Tibial artery (tissue), 4 donors: ENCODE measurements at regions not wholly inside any gene's neighbourhood (a gene's known extent, or its start where the extent isn't known, plus 50 kb on each side); places are given as distances from the start of the nearest gene placed in this dataset.
"Not testable (repeated sequence)": the region's sequence is repeated elsewhere in the genome, so short reads cannot be mapped to it uniquely, and the experiment has no call there.

Experiments
- DNase-seq, 2 donors: peaks; one replicate each; pipeline ENCODE4 v3.0.0-alpha.2; 2019
- H3K27ac ChIP-seq, 2 donors: fragments of 200-600 bp; sonication (generic) in 1 of 2; 1 replicate in 1 of 2; 2 replicates in 1 of 2; pipeline ENCODE4 v1.5.1; 2018 to 2019; ENCODE audit warnings: mild to moderate bottlenecking in 1 of 2
- H3K27me3 ChIP-seq, 2 donors: fragments of 200-600 bp; sonication (generic) in 1 of 2; one replicate each; pipeline versions ENCODE4 v1.5.1 to v1.6.0; 2016 to 2019
- H3K36me3 ChIP-seq, 3 donors: fragments of 200-600 bp; sonication (generic) in 2 of 3; one replicate each; pipeline ENCODE4 v1.5.1; 2016 to 2019; ENCODE audit warnings: mild to moderate bottlenecking in 2 of 3
- H3K4me1 ChIP-seq, 4 donors: fragments of 200-600 bp; sonication (generic) in 2 of 4; 1 replicate in 3 of 4; 2 replicates in 1 of 4; pipeline ENCODE4 v1.5.1; 2016 to 2019
- H3K4me3 ChIP-seq, 2 donors: fragments of 200-600 bp; sonication (generic) in 1 of 2; 1 replicate in 1 of 2; 2 replicates in 1 of 2; pipeline ENCODE4 v1.5.1; 2018 to 2019; ENCODE audit warnings: mild to moderate bottlenecking in 2 of 2
- H3K9me3 ChIP-seq, 3 donors: fragments of 200-600 bp; sonication (generic) in 1 of 3; one replicate each; pipeline ENCODE4 v1.5.1; 2016 to 2019
- CTCF ChIP-seq, 2 experiments: fragments of 200-600 bp in 1 of 2; fragments of 450-650 bp in 1 of 2; IDR thresholded peaks; one replicate each; pipeline ENCODE4 v1.5.1; 2017 to 2019; ENCODE audit warnings: antibody characterized with exemption in 2 of 2, mild to moderate bottlenecking in 1 of 2, moderate library complexity in 1 of 2
- intact Hi-C: fragments of 100-400 bp; cut with DNase I; formaldehyde crosslinking; loops from one replicate; pipeline ENCODE4 v1.15.0; 2023; ENCODE audit warnings: low total_unique reads

- no peaks in the 10 kb centered on the region for H3K36me3 ChIP-seq
- no peaks in the 10 kb centered on the region for H3K27me3 ChIP-seq
- H3K4me1 ChIP-seq: no peaks in the 10 kb centered on the region
- no peak for TF ChIP-seq CTCF (IDR thresholded peaks at IDR 0.05)
- H3K4me3 ChIP-seq: no peak overlapping the region
- DNase-seq: no peak
- H3K9me3 ChIP-seq: no peaks in the 10 kb centered on the region
- intact Hi-C loops: no loop called here
- H3K27ac ChIP-seq: no peak overlapping the region
Observed at GRCh38 chr14:80304125-80304766, 92.9 kb upstream of the DIO2 start.

GRCh38 chr14:80300351-80300750 is 89.0 kb upstream of the DIO2 start:
- Histone ChIP-seq H3K27me3 (no peaks in the 10 kb centered on the region), H3K36me3 (no peaks in the 10 kb centered on the region), H3K9me3 (no peaks in the 10 kb centered on the region), H3K4me3 (no peak overlapping the region), H3K4me1 (no peaks in the 10 kb centered on the region), H3K27ac (no peak overlapping the region)
- no peak for DNase-seq
- intact Hi-C loops: no loop called here
- TF ChIP-seq CTCF (IDR thresholded peaks at IDR 0.05): no peak

- H3K27me3 ChIP-seq: no peaks in the 10 kb centered on the region
- intact Hi-C loops: no loop called here
- no peak for DNase-seq
- H3K9me3 ChIP-seq: no peaks in the 10 kb centered on the region
- no peak overlapping the region for H3K27ac ChIP-seq
- no peak for TF ChIP-seq CTCF (IDR thresholded peaks at IDR 0.05)
- no peak overlapping the region for H3K4me3 ChIP-seq
- H3K4me1 ChIP-seq: no peaks in the 10 kb centered on the region
- no peaks in the 10 kb centered on the region for H3K36me3 ChIP-seq
Observed at GRCh38 chr14:80298491-80299017, 87.2 kb upstream of the DIO2 start.

GRCh38 chr14:80291101-80291500 is 79.8 kb upstream of the DIO2 start:
- peaks cover 0 to 6% (median 0%) of the 10 kb centered on the region in 3 donors for H3K9me3 ChIP-seq
- no peaks in the 10 kb centered on the region for H3K27me3 ChIP-seq
- no peak overlapping the region for H3K4me3 ChIP-seq
- no peaks in the 10 kb centered on the region for H3K4me1 ChIP-seq
- TF ChIP-seq CTCF (IDR thresholded peaks at IDR 0.05): no peak
- no peak overlapping the region for H3K27ac ChIP-seq
- H3K36me3 ChIP-seq: no peaks in the 10 kb centered on the region
- DNase-seq: no peak
- intact Hi-C loops: no loop called here

GRCh38 chr14:80286744-80287143 is 75.4 kb upstream of the DIO2 start:
- H3K27ac ChIP-seq, H3K27me3 ChIP-seq, intact Hi-C loops, H3K36me3 ChIP-seq, H3K9me3 ChIP-seq, H3K4me1 ChIP-seq, DNase-seq, H3K4me3 ChIP-seq: not testable (repeated sequence)

- H3K27ac ChIP-seq: peak overlapping the region in 1 of 2 donors; percentile 7
- no peaks in the 10 kb centered on the region for H3K36me3 ChIP-seq
- H3K27me3 ChIP-seq: no peaks in the 10 kb centered on the region
- intact Hi-C loops: no loop called here
- H3K4me1 ChIP-seq: peaks cover 0 to 9% (median 0%) of the 10 kb centered on the region in 4 donors
- no peak overlapping the region for H3K4me3 ChIP-seq
- no peak for TF ChIP-seq CTCF (IDR thresholded peaks at IDR 0.05)
- DNase-seq: peak in 1 of 2 donors; percentile 32
- no peaks in the 10 kb centered on the region for H3K9me3 ChIP-seq
Observed at GRCh38 chr14:80278293-80279023, 67.2 kb upstream of the DIO2 start.
